ENCODE measurements at regions not wholly inside any gene's neighbourhood (a gene's known extent, or its start where the extent isn't known, plus 50 kb on each side); places are given as distances from the start of the nearest gene placed in this dataset.

GRCh38 chr12:107501681-107502080 lies 183.9 kb upstream of the PWP1 start:
- H3K27ac ChIP-seq = no peak overlapping the region
- TF ChIP-seq, protein P1, sequence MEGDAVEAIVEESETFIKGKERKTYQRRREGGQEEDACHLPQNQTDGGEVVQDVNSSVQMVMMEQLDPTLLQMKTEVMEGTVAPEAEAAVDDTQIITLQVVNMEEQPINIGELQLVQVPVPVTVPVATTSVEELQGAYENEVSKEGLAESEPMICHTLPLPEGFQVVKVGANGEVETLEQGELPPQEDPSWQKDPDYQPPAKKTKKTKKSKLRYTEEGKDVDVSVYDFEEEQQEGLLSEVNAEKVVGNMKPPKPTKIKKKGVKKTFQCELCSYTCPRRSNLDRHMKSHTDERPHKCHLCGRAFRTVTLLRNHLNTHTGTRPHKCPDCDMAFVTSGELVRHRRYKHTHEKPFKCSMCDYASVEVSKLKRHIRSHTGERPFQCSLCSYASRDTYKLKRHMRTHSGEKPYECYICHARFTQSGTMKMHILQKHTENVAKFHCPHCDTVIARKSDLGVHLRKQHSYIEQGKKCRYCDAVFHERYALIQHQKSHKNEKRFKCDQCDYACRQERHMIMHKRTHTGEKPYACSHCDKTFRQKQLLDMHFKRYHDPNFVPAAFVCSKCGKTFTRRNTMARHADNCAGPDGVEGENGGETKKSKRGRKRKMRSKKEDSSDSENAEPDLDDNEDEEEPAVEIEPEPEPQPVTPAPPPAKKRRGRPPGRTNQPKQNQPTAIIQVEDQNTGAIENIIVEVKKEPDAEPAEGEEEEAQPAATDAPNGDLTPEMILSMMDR (IDR thresholded peaks at IDR 0.05) = no peak
- H3K4me3 ChIP-seq = no peak overlapping the region
- no peak for DNase-seq (ENCODE audit: low spot score)

GRCh38 chr12:107503129-107503855 lies 182.3 kb upstream of the PWP1 start:
- Histone ChIP-seq H3K4me3 (no peak overlapping the region), H3K27ac (no peak overlapping the region)
- no peak for DNase-seq (ENCODE audit: low spot score)
- TF ChIP-seq, protein P1 (IDR thresholded peaks at IDR 0.05) = no peak

- no peak overlapping the region for H3K4me3 ChIP-seq
- TF ChIP-seq, protein P1 (IDR thresholded peaks at IDR 0.05) = no peak
- H3K27ac ChIP-seq = no peak overlapping the region
- DNase-seq (ENCODE audit: low spot score) = no peak
Measured at GRCh38 chr12:107503887-107504885, 181.4 kb upstream of the PWP1 start.

DNA sequence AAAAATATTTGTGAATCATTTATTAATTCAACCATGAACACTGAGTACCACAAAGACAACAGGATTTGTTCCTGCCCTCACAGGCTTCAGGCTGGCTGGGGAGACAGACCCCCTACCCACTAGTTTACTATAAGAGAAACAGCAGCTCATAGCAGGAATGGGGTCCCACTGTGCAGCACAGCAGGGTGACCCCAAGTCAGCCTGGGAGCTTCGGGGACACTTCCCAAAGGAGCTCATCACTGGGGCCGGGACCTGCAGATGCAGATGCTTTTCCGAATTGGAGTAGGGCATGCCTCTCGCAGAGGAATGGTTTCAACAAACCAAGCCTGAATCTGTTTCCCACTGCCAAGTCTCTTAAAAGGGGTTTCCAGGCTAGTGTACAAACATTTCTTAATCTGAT lies 176.2 kb upstream of the PWP1 start:
- no peak for DNase-seq (ENCODE audit: low spot score)
- Histone ChIP-seq H3K4me3 (no peak overlapping the region), H3K27ac (no peak overlapping the region)
- TF ChIP-seq, protein P1 (IDR thresholded peaks at IDR 0.05) = no peak

DNA sequence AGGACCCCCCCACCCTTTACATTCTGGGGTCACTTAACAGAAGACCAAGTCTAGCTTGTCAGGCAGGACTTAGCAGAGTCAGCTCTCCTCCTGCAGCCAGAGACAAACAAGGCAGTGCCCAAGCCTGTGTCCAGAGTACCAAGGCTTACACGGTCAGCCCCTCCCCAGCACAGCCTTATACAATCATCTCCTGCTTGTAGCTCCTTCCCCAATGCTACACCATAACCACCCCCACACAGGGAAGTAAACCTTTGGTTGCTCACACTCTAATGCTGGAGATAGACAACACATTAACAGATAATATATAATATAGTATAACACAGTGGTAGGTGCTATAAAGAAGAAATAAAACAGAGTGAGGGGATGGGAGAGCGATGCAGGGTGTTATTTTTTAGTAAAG lies 175.4 kb upstream of the PWP1 start:
- no peak for DNase-seq (ENCODE audit: low spot score)
- no peak overlapping the region for H3K4me3 ChIP-seq
- H3K27ac ChIP-seq = no peak overlapping the region
- TF ChIP-seq, protein P1 (IDR thresholded peaks at IDR 0.05) = no peak

DNA sequence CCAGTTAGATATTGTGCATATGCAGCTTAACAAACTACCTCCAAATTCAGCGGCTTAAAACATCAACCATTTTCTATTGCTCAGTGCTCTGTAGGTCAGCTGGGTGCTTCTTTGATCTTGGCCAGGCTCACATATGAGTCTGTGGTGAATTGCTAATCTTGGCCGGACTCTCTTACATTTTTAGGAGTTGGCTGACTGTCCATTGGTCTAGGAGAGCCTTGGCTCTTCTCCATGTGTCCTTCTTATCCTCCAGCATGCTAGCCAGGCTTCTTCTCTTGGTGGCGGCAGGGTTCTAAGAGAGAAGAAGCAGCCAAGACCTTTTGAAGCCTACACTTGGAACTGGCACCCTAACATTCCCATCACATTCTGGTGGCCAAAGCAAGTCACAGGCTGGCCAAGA lies 174.3 kb upstream of the PWP1 start:
- no peak overlapping the region for H3K4me3 ChIP-seq
- TF ChIP-seq, protein P1 (IDR thresholded peaks at IDR 0.05) = no peak
- DNase-seq (ENCODE audit: low spot score) = no peak
- H3K27ac ChIP-seq = no peak overlapping the region
